ENCODE measurements at regions not wholly inside any gene's neighbourhood (a gene's known extent, or its start where the extent isn't known, plus 50 kb on each side); places are given as distances from the start of the nearest gene placed in this dataset.

GRCh38 chr10:120995768-120996167 is 144.6 kb downstream of the WDR11 start:
- H3K36me3 Mint-ChIP-seq, result no peaks in the 10 kb centered on the region
- H3K4me1 Mint-ChIP-seq, result no peaks in the 10 kb centered on the region
- CTCF ChIA-PET, result no interaction called here
- no peak overlapping the region for H3K4me3 Mint-ChIP-seq
- no peak for DNase-seq
- H3K9me3 Mint-ChIP-seq, result peaks cover 8% of the 10 kb centered on the region
- no peak overlapping the region for H3K27ac Mint-ChIP-seq
- H3K27me3 Mint-ChIP-seq, result no peaks in the 10 kb centered on the region

GRCh38 chr10:120996456-120997034 is 145.4 kb downstream of the WDR11 start:
- Mint-ChIP-seq H3K36me3 (no peaks in the 10 kb centered on the region), H3K27ac (no peak overlapping the region), H3K9me3 (peaks cover 8% of the 10 kb centered on the region), H3K4me1 (no peaks in the 10 kb centered on the region), H3K27me3 (no peaks in the 10 kb centered on the region), H3K4me3 (no peak overlapping the region)
- CTCF ChIA-PET, result no interaction called here
- no peak for DNase-seq

- Mint-ChIP-seq H3K4me1 (no peaks in the 10 kb centered on the region), H3K4me3 (no peak overlapping the region), H3K27ac (no peak overlapping the region), H3K27me3 (no peaks in the 10 kb centered on the region), H3K9me3 (peaks cover 10% of the 10 kb centered on the region), H3K36me3 (no peaks in the 10 kb centered on the region)
- CTCF ChIA-PET, result no interaction called here
- DNase-seq, result no peak
Measured at GRCh38 chr10:120997313-120997712, 146.2 kb downstream of the WDR11 start.

DNA sequence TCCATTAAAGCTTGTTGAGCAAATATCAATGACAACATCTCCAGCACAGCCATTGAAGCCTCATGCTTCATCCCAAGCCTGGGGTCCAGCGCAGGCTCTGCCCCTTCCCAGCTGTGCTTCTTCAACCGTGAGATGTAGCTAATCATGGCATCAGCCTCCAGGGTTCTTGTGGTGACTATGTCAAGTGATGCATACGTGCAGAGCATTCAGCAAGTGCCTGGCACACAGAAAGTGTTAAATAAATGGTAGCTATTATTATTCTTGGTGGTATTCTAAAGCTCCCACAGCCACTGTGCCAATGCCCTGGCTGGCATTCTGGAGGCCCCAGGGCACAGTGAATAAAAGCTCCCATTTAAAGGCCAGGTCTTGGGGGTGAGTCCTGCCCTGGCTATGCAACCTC is 146.6 kb downstream of the WDR11 start:
- Mint-ChIP-seq H3K36me3 (no peaks in the 10 kb centered on the region), H3K4me1 (no peaks in the 10 kb centered on the region), H3K9me3 (peaks cover 10% of the 10 kb centered on the region), H3K27me3 (no peaks in the 10 kb centered on the region), H3K27ac (no peak overlapping the region), H3K4me3 (no peak overlapping the region)
- CTCF ChIA-PET, result no interaction called here
- no peak for DNase-seq

GRCh38 chr10:120998251-120998650 is 147.1 kb downstream of the WDR11 start:
- DNase-seq, result no peak
- Mint-ChIP-seq H3K9me3 (peaks cover 10% of the 10 kb centered on the region), H3K4me1 (no peaks in the 10 kb centered on the region), H3K27ac (no peak overlapping the region), H3K27me3 (no peaks in the 10 kb centered on the region), H3K4me3 (no peak overlapping the region), H3K36me3 (no peaks in the 10 kb centered on the region)
- CTCF ChIA-PET, result no interaction called here

- H3K9me3 Mint-ChIP-seq, result peaks cover 11% of the 10 kb centered on the region
- H3K27me3 Mint-ChIP-seq, result no peaks in the 10 kb centered on the region
- no peaks in the 10 kb centered on the region for H3K4me1 Mint-ChIP-seq
- H3K27ac Mint-ChIP-seq, result no peak overlapping the region
- no peak overlapping the region for H3K4me3 Mint-ChIP-seq
- no peaks in the 10 kb centered on the region for H3K36me3 Mint-ChIP-seq
- CTCF ChIA-PET, result no interaction called here
- DNase-seq, result no peak
Measured at GRCh38 chr10:120998782-120999285, 147.7 kb downstream of the WDR11 start.

DNA sequence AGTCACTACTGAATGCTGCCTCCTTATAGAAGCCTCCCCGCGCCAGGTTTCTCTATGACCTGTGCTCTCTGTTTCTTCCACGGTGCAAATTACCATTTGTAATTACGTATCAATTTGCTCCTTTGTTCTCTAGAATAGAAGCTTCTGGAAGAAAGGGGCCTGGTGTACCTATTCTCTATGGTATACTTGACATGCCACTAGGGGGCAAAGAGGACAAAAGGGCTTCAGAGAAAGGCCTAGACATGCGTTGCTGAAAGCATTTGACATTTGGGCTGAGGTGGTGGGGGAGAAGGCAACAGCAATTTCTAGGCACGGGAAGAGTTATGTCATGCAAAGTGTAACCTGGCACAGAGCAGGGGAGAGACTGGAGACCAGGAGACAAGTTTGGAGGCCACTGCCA is 148.7 kb downstream of the WDR11 start:
- CTCF ChIA-PET, result no interaction called here
- Mint-ChIP-seq H3K27me3 (no peaks in the 10 kb centered on the region), H3K9me3 (peaks cover 18% of the 10 kb centered on the region), H3K4me3 (no peak overlapping the region), H3K4me1 (no peaks in the 10 kb centered on the region), H3K36me3 (no peaks in the 10 kb centered on the region), H3K27ac (no peak overlapping the region)
- no peak for DNase-seq

DNA sequence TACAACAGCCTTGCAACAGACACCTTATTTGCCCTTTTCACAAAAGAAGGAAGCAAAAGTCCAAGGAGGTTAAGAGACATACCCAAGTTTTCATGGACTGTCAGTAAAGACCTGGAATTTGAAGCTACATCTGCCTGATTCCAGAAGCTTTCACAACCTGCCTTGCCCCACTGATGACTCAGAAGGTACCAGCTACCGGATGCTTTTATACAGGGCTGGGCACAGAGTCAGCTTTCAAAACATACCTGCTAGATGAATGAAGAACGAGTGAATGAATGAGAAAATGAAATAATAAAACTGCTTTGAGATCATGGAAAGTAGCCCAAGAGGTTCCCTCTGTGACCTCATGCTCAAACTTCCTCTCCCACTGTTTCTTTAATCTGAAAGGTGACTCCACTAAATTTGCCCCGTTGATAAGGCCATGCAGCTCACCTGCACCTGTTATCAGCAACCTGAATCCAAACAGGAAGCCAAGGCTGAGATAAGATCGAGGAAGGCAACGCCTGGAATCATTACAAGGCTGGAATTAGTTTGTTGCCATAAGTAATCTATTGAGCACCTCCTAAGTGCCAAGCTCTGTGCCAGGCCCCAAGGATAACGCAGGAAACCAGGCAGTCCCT is 151.5 kb downstream of the WDR11 start:
- CTCF ChIA-PET, result no interaction called here
- Mint-ChIP-seq H3K4me1 (no peaks in the 10 kb centered on the region), H3K27ac (no peak overlapping the region), H3K36me3 (no peaks in the 10 kb centered on the region), H3K9me3 (peaks cover 29% of the 10 kb centered on the region), H3K4me3 (no peak overlapping the region), H3K27me3 (no peaks in the 10 kb centered on the region)
- no peak for DNase-seq

DNA sequence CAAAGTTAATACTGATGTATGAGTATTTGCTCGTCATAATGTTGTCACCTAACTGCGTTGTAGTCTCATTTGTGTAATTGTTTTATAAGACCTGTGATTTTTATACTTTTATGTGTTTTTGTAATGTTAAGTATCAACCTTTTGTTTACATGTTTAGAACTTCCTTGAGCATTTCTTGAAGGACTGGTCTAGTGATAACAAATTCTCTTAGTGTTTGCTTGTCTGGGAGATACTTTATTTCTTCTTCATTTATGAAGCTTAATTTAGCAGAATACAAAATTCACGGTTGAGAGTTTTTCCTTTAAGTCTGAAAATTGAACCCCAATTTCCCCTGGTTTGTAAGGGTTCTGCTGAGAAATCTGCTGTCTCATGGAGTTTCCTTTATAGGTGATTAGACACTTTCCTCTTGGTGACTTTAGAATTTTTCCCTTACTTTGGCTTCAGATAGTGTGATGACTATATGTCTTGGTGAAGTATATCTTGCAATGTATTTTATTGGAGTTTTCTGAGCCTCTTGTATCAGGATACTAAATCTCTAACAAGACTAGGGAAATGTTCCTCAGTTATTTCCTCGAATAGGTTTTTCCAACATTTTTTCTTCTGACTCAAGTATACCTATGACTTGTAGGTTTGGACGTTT is 154.9 kb downstream of the WDR11 start:
- Mint-ChIP-seq H3K4me1 (no peaks in the 10 kb centered on the region), H3K36me3 (no peaks in the 10 kb centered on the region), H3K27ac (no peak overlapping the region), H3K27me3 (no peaks in the 10 kb centered on the region), H3K9me3 (peaks cover 25% of the 10 kb centered on the region), H3K4me3 (no peak overlapping the region)
- no peak for DNase-seq
- CTCF ChIA-PET, result no interaction called here

DNA sequence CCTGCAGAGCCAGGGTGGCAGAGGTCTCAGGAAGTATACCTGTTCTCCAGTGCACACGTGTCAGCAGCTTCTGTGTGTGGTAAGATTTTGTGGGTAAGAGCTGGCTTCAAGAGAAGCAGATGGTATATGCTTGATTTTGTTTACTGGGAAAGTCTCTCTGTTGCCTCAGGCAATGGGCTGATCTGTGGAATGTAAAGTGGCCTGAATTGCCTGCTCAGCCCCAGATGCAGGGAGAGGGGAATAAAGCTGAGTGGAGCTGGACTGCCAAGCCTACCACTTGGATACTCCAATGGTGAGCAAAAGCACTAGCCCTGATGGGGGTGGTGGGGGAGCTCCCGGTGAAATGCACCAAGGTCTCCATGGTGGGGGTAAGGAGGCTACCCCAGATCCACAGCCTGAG is 156.1 kb downstream of the WDR11 start:
- DNase-seq, result no peak
- H3K27me3 Mint-ChIP-seq, result no peaks in the 10 kb centered on the region
- H3K27ac Mint-ChIP-seq, result no peak overlapping the region
- CTCF ChIA-PET, result no interaction called here
- H3K36me3 Mint-ChIP-seq, result no peaks in the 10 kb centered on the region
- H3K4me1 Mint-ChIP-seq, result no peaks in the 10 kb centered on the region
- H3K9me3 Mint-ChIP-seq, result peaks cover 23% of the 10 kb centered on the region
- no peak overlapping the region for H3K4me3 Mint-ChIP-seq

GRCh38 chr10:121015916-121016315 is 164.8 kb downstream of the WDR11 start:
- Mint-ChIP-seq H3K36me3 (no peaks in the 10 kb centered on the region), H3K4me1 (no peaks in the 10 kb centered on the region), H3K27ac (no peak overlapping the region), H3K4me3 (no peak overlapping the region), H3K9me3 (no peaks in the 10 kb centered on the region), H3K27me3 (no peaks in the 10 kb centered on the region)
- CTCF ChIA-PET, result no interaction called here
- DNase-seq, result no peak

- Mint-ChIP-seq H3K9me3 (no peaks in the 10 kb centered on the region), H3K4me1 (no peaks in the 10 kb centered on the region), H3K27ac (no peak overlapping the region), H3K27me3 (peaks cover 6% of the 10 kb centered on the region), H3K36me3 (no peaks in the 10 kb centered on the region), H3K4me3 (no peak overlapping the region)
- DNase-seq, result no peak
- CTCF ChIA-PET, result no interaction called here
Measured at GRCh38 chr10:121024905-121025584, 173.9 kb downstream of the WDR11 start.

- H3K4me3 Mint-ChIP-seq, result no peak overlapping the region
- no peaks in the 10 kb centered on the region for H3K36me3 Mint-ChIP-seq
- CTCF ChIA-PET, result no interaction called here
- DNase-seq, result no peak
- peaks cover 6% of the 10 kb centered on the region for H3K27me3 Mint-ChIP-seq
- H3K4me1 Mint-ChIP-seq, result no peaks in the 10 kb centered on the region
- no peak overlapping the region for H3K27ac Mint-ChIP-seq
- H3K9me3 Mint-ChIP-seq, result no peaks in the 10 kb centered on the region
Measured at GRCh38 chr10:121025731-121026130, 174.6 kb downstream of the WDR11 start.

GRCh38 chr10:121027371-121027770 is 176.2 kb downstream of the WDR11 start:
- DNase-seq, result no peak
- CTCF ChIA-PET, result no interaction called here
- no peaks in the 10 kb centered on the region for H3K36me3 Mint-ChIP-seq
- peaks cover 6% of the 10 kb centered on the region for H3K27me3 Mint-ChIP-seq
- H3K9me3 Mint-ChIP-seq, result no peaks in the 10 kb centered on the region
- H3K27ac Mint-ChIP-seq, result no peak overlapping the region
- no peaks in the 10 kb centered on the region for H3K4me1 Mint-ChIP-seq
- H3K4me3 Mint-ChIP-seq, result no peak overlapping the region

GRCh38 chr10:121032460-121032859 is 181.3 kb downstream of the WDR11 start:
- Mint-ChIP-seq H3K36me3 (no peaks in the 10 kb centered on the region), H3K9me3 (peaks cover 2% of the 10 kb centered on the region), H3K4me1 (no peaks in the 10 kb centered on the region), H3K27me3 (no peaks in the 10 kb centered on the region), H3K27ac (no peak overlapping the region), H3K4me3 (no peak overlapping the region)
- CTCF ChIA-PET, result no interaction called here
- DNase-seq, result no peak

Measured in activated naive CD4-positive, alpha-beta T cell treated with anti-CD3 and anti-CD28 coated beads, Interleukin-2, amount 10 ng/mL, durations not matched to agents 7 days and 5 days (primary cell).